ENCODE measurements at regions not wholly inside any gene's neighbourhood (a gene's known extent, or its start where the extent isn't known, plus 50 kb on each side); places are given as distances from the start of the nearest gene placed in this dataset.

DNA sequence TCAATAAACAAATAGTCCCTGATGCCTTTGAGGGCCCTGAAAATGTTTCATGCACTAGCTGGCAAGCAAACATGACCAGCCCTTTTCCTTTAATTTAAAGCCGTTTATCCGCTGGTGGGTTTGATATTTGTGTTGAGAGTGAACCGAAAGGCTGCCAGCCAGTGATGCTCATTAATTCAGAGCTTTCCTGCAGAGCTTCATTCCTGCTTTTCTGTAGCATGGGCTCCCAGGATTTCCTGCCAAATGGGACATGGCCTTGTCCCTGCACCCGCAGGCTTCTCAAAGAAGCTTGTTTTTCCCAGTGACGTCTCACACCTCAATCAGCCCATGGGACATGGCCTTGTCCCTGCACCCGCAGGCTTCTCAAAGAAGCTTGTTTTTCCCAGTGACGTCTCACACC, 219.6 kb downstream of the MTHFS start:
- no peak for TF ChIP-seq POLR2A (IDR thresholded peaks at IDR 0.05)
- TF ChIP-seq CTCF (IDR thresholded peaks at IDR 0.05) = no peak
- TF ChIP-seq EP300 (IDR thresholded peaks at IDR 0.05) = no peak
